GM12891 (cell line): ENCODE measurements at regions not wholly inside any gene's neighbourhood (a gene's known extent, or its start where the extent isn't known, plus 50 kb on each side); places are given as distances from the start of the nearest gene placed in this dataset.

ENCODE experiments used
- PAX5 ChIP-seq: IDR thresholded peaks from 2 replicates; pipeline ENCODE4 v1.6.1; 2011; ENCODE audit warnings: low read length, moderate library complexity, mild to moderate bottlenecking; ENCODE audit not compliant: insufficient read depth, severe bottlenecking
- POLR2A ChIP-seq: IDR thresholded peaks from 2 replicates; pipeline ENCODE4 v1.6.1; 2011; ENCODE audit warnings: low read depth, low read length, control low read depth
- POLR2AphosphoS5 ChIP-seq: IDR thresholded peaks from 2 replicates; pipeline ENCODE4 v1.6.1; 2011; ENCODE audit warnings: low read depth, low read length, control low read depth
- TAF1 ChIP-seq: IDR thresholded peaks from 2 replicates; pipeline ENCODE4 v1.6.1; 2011; ENCODE audit warnings: low read depth, low read length, control low read depth

DNA sequence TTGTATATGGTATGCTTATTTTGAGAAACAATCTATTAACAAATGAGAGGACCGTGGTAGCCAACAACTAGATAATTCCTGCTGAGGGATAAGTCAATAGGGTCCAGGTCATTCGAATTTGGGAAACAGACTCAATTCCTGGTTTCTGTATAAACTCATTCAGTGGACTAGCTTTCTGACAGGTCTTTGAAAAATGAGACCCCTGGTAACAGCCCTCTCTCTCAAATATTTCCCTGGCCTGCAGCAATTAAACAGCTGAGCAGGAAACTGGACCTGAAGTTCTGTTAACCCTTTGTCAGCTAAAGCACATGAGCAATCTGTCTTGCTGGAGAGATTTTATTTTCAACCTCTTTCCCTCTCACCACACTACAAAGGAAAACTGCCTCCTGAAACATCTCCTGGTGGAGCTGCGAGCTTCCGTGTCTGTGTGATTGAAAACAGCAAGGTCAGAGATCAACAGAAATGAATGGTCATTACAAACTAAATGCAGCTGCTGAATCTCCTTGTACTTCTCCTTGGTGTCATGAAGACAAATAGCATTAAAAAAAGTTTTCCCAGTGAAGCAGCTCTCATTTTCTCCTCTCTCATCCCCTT is 70.3 kb upstream of the CCDC85A start:
- TF ChIP-seq POLR2A: no peak
- TF ChIP-seq POLR2AphosphoS5: no peak
- no peak for TF ChIP-seq TAF1
- TF ChIP-seq PAX5: no peak
